ENCODE measurements at regions not wholly inside any gene's neighbourhood (a gene's known extent, or its start where the extent isn't known, plus 50 kb on each side); places are given as distances from the start of the nearest gene placed in this dataset.

GRCh38 chr5:54769746-54770145 is 215.6 kb downstream of the ESM1 start:
- no peaks in the 10 kb centered on the region for H3K9me1 ChIP-seq (ENCODE audit: control insufficient read depth, extremely low read depth, insufficient read depth, low read length)
- H3K36me3 ChIP-seq (ENCODE audit: control insufficient read depth in 2 of 2, extremely low read depth in 1 of 2, insufficient read depth in 2 of 2, low read length in 2 of 2) = no peaks in the 10 kb centered on the region
- H3K9me3 ChIP-seq (ENCODE audit: control insufficient read depth, low read depth, low read length) = no peaks in the 10 kb centered on the region
- DNase-seq (ENCODE audit: low read depth, low spot score) = no peak
- no peak overlapping the region for H3K9ac ChIP-seq (ENCODE audit: control insufficient read depth, extremely low read depth, insufficient read depth, low read length)
- H3K27me3 ChIP-seq (ENCODE audit: control insufficient read depth, extremely low read depth, insufficient read depth, low read length) = no peaks in the 10 kb centered on the region
- H3K4me2 ChIP-seq (ENCODE audit: control insufficient read depth, extremely low read depth, insufficient read depth, low read depth, low read length) = no peak overlapping the region
- no peaks in the 10 kb centered on the region for H4K20me1 ChIP-seq (ENCODE audit: control insufficient read depth, extremely low read depth, insufficient read depth, low read length)
- TF ChIP-seq CTCF (optimal IDR thresholded peaks at IDR 0.05 in 1 of 3, IDR thresholded peaks at IDR 0.05 in 1 of 3, conservative IDR thresholded peaks at IDR 0.05 in 1 of 3; ENCODE audit: extremely low read depth in 1 of 3, insufficient read depth in 2 of 3, low read length in 3 of 3) = no peak
- TF ChIP-seq EZH2 (IDR thresholded peaks at IDR 0.05; ENCODE audit: low read length) = no peak
- H3K4me1 ChIP-seq (ENCODE audit: control insufficient read depth, extremely low read depth, insufficient read depth, low read length) = no peaks in the 10 kb centered on the region
- no peak overlapping the region for H3K4me3 ChIP-seq (ENCODE audit: control insufficient read depth in 2 of 3, extremely low read depth in 1 of 3, insufficient read depth in 2 of 3, low read depth in 1 of 3, low read length in 3 of 3)
- FAIRE-seq = no peak
- no peaks in the 10 kb centered on the region for H3K79me2 ChIP-seq (ENCODE audit: control insufficient read depth, insufficient read depth, low read length)
- H3K27ac ChIP-seq (ENCODE audit: control insufficient read depth, insufficient read depth, low read length) = no peak overlapping the region
- dilution Hi-C loops (cut with MboI; ENCODE audit: extremely low pct_ligation_motif_present, low sequenced_read_pairs) = no loop called here
- no peak overlapping the region for H2AFZ ChIP-seq (ENCODE audit: control insufficient read depth, low read length)

GRCh38 chr5:54769072-54769471 is 216.3 kb downstream of the ESM1 start:
- Histone ChIP-seq H2AFZ (ENCODE audit: control insufficient read depth, low read length) (no peak overlapping the region), H4K20me1 (ENCODE audit: control insufficient read depth, extremely low read depth, insufficient read depth, low read length) (no peaks in the 10 kb centered on the region), H3K79me2 (ENCODE audit: control insufficient read depth, insufficient read depth, low read length) (no peaks in the 10 kb centered on the region), H3K9ac (ENCODE audit: control insufficient read depth, extremely low read depth, insufficient read depth, low read length) (no peak overlapping the region), H3K4me2 (ENCODE audit: control insufficient read depth, extremely low read depth, insufficient read depth, low read depth, low read length) (no peak overlapping the region), H3K27ac (ENCODE audit: control insufficient read depth, insufficient read depth, low read length) (no peak overlapping the region), H3K36me3 (ENCODE audit: control insufficient read depth in 2 of 2, extremely low read depth in 1 of 2, insufficient read depth in 2 of 2, low read length in 2 of 2) (no peaks in the 10 kb centered on the region), H3K4me1 (ENCODE audit: control insufficient read depth, extremely low read depth, insufficient read depth, low read length) (no peaks in the 10 kb centered on the region), H3K9me1 (ENCODE audit: control insufficient read depth, extremely low read depth, insufficient read depth, low read length) (no peaks in the 10 kb centered on the region), H3K9me3 (ENCODE audit: control insufficient read depth, low read depth, low read length) (no peaks in the 10 kb centered on the region), H3K27me3 (ENCODE audit: control insufficient read depth, extremely low read depth, insufficient read depth, low read length) (no peaks in the 10 kb centered on the region), H3K4me3 (ENCODE audit: control insufficient read depth in 2 of 3, extremely low read depth in 1 of 3, insufficient read depth in 2 of 3, low read depth in 1 of 3, low read length in 3 of 3) (no peak overlapping the region)
- TF ChIP-seq EZH2 (IDR thresholded peaks at IDR 0.05; ENCODE audit: low read length) = no peak
- peak in 1 of 3 experiments; percentile 36 for TF ChIP-seq CTCF (optimal IDR thresholded peaks at IDR 0.05 in 1 of 3, IDR thresholded peaks at IDR 0.05 in 1 of 3, conservative IDR thresholded peaks at IDR 0.05 in 1 of 3; ENCODE audit: extremely low read depth in 1 of 3, insufficient read depth in 2 of 3, low read length in 3 of 3)
- dilution Hi-C loops (cut with MboI; ENCODE audit: extremely low pct_ligation_motif_present, low sequenced_read_pairs) = no loop called here
- DNase-seq (ENCODE audit: low read depth, low spot score) (no peak), FAIRE-seq (no peak)

Measured in keratinocyte (primary cell).